Endothelial cell of umbilical vein (primary cell): ENCODE measurements at regions not wholly inside any gene's neighbourhood (a gene's known extent, or its start where the extent isn't known, plus 50 kb on each side); places are given as distances from the start of the nearest gene placed in this dataset.

ENCODE experiments used
- EZH2 ChIP-seq: IDR thresholded peaks from 2 replicates; pipeline ENCODE4 v1.6.1; 2012; ENCODE audit warnings: borderline replicate concordance, low read depth, mild to moderate bottlenecking, moderate library complexity, low read length, inconsistent platforms; ENCODE audit not compliant: severe bottlenecking
- GATA2 ChIP-seq: IDR thresholded peaks from 2 replicates; pipeline ENCODE4 v1.7.0; 2011; ENCODE audit warnings: low read depth, mild to moderate bottlenecking, moderate library complexity, mixed read lengths, low read length; ENCODE audit not compliant: insufficient read length, insufficient read depth
- POLR2AphosphoS5 ChIP-seq: IDR thresholded peaks from 2 replicates; pipeline ENCODE4 v1.6.1; 2012; ENCODE audit warnings: low read depth, mild to moderate bottlenecking, control low read depth, low read length, moderate library complexity; ENCODE audit not compliant: insufficient read depth
- TF ChIP-seq, protein P1 (sequence below), 2 donors: IDR thresholded peaks; 1 replicate in 1 of 2; 2 replicates in 1 of 2; pipeline ENCODE4 v1.5.1; 2011; ENCODE audit warnings: low read length in 2 of 2, mild to moderate bottlenecking in 2 of 2, moderate library complexity in 2 of 2, control low read depth in 1 of 2, inconsistent platforms in 1 of 2, low read depth in 1 of 2; ENCODE audit not compliant: insufficient read depth in 1 of 2; ENCODE audit errors: extremely low read depth in 1 of 2
- TF ChIP-seq, protein P2 (sequence below): IDR thresholded peaks from 2 replicates; pipeline ENCODE4 v1.6.1; 2011; ENCODE audit not compliant: insufficient read depth, insufficient read length

GRCh38 chr9:90156318-90156717 is 486.3 kb downstream of the DIRAS2 start:
- TF ChIP-seq, protein P1, sequence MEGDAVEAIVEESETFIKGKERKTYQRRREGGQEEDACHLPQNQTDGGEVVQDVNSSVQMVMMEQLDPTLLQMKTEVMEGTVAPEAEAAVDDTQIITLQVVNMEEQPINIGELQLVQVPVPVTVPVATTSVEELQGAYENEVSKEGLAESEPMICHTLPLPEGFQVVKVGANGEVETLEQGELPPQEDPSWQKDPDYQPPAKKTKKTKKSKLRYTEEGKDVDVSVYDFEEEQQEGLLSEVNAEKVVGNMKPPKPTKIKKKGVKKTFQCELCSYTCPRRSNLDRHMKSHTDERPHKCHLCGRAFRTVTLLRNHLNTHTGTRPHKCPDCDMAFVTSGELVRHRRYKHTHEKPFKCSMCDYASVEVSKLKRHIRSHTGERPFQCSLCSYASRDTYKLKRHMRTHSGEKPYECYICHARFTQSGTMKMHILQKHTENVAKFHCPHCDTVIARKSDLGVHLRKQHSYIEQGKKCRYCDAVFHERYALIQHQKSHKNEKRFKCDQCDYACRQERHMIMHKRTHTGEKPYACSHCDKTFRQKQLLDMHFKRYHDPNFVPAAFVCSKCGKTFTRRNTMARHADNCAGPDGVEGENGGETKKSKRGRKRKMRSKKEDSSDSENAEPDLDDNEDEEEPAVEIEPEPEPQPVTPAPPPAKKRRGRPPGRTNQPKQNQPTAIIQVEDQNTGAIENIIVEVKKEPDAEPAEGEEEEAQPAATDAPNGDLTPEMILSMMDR (IDR thresholded peaks at IDR 0.05; ENCODE audit: extremely low read depth in 1 of 2, insufficient read depth in 1 of 2, low read depth in 1 of 2, low read length in 2 of 2), result no peak
- TF ChIP-seq GATA2 (no peak), EZH2 (no peak), POLR2AphosphoS5 (no peak)
- TF ChIP-seq, protein P2, sequence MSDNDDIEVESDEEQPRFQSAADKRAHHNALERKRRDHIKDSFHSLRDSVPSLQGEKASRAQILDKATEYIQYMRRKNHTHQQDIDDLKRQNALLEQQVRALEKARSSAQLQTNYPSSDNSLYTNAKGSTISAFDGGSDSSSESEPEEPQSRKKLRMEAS, result no peak
